Stimulated activated naive CD4-positive, alpha-beta T cell (primary cell): ENCODE measurements at regions not wholly inside any gene's neighbourhood (a gene's known extent, or its start where the extent isn't known, plus 50 kb on each side); places are given as distances from the start of the nearest gene placed in this dataset.

Experiments
- DNase-seq, 6 experiments: peaks; one replicate each; lab custom pipeline; 2025; lab: John Stamatoyannopoulos, UW

DNA sequence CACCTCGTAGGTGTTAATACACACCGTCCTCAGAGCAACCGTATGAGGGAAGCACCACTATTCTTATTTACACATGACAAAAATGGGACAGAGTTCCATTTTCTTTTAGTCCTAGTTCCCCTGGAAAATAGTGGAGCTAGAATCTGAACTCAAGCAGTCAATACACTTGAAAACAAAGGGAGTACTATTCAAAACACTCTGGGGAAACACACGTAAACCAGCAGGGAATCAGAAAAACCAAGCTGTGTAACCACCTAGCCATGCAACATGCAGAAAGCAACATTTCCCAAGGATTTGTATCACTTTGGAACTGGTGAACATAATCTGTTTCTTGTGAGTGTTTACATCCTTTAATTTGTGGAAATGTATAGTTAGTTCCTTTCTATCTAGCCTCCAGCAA is 208.2 kb downstream of the UBE2E3 start:
- no peak for DNase-seq

DNA sequence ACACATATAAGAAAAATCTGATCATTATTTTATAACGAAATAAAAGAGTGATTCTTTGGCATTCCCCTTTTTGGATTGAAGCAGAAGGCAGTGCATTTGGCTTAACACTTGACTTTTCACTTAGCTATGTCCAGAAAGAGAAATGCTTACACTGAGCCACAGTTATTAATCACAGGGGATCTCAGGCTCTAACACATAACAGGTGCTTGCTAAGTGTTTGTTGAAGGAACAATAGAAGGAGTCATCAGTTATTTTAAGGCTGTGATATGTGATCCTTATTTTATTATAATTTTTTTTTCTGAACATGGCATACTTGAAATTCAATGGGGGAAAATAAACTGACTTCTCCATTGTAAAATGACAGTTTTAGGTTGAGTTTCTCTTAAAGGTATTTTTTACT is 209.5 kb downstream of the UBE2E3 start:
- DNase-seq = no peak

DNA sequence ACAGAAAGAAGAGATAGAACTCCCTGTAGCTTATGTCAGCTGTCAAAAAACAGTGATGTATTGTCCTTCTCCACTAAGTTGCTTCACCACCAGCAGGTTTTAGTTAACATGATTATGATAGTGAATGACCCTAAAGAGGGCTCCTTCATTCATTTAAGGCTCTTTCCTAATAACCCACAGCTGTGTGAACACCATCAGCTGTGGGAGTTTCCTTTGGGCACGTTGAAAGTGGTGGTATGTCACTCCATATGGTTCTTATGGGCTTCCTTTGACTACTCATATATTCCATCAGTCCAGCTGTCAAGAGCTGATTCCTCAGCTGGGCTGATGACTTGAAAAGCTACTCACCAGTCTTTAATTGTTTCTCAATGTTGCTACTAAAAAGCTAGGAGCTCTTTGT is 210.3 kb downstream of the UBE2E3 start:
- DNase-seq = no peak

DNA sequence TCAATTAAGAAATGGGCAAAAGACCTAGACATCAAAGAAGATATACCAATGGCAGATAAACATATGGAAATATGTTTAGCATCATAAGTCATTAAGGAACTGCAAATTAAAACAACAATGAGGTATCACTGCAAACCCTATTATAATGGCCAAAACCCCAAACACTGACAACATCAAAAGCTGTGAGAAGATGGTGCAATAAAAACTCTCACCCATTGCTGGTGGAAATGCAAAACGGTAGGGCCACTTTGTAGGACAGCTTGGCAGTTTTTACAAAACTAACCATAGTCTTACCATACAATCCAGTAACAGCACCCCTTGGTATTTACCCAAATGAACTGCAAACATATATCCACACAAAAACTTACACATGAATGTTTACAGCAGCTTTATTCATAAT is 213.1 kb downstream of the UBE2E3 start:
- no peak for DNase-seq

DNA sequence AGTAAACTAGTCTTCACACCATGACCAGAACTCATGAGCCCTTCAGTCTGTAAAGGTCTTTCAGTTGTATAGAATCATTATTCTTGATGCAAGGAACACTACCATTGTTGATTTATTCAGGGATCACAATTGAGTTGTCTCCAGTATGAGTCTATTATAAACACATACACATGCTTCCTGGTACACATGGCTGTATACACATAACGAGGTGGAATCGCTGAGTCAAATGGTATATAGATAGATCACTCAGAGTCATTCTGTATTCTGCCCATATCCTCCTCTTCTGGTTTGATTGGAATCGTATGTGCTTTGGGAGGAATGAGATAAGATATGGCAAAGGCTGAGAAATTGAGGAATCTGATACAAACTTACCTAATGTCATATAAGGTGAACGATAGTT is 216.0 kb downstream of the UBE2E3 start:
- DNase-seq = no peak

DNA sequence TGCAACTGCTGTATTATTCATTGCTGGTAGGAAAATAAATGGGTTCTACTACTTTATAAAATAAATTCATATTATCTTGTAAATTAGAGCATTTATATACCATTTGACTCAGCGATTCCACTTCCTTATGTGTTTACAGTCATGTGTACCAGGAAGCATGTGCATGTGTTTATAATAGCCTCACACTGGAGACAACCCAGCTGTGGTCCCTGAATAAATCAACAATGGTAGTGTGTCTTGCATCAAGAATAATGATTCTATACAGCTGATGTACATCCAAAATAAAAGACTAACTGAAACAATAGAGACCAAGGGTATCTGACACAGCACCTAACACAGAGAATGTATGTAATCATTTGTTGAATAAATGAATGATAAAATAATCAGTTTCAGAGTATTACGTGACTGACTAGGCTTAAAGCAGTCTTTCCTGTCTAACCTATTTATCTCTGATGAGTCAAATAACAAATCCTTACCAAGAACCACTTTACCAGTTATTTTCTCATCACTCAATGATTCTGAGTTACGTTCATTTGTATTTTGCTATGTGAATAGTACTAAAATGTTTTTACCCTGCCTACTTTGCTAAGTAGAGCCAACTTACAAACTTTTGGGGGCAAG is 216.8 kb downstream of the UBE2E3 start:
- no peak for DNase-seq

DNA sequence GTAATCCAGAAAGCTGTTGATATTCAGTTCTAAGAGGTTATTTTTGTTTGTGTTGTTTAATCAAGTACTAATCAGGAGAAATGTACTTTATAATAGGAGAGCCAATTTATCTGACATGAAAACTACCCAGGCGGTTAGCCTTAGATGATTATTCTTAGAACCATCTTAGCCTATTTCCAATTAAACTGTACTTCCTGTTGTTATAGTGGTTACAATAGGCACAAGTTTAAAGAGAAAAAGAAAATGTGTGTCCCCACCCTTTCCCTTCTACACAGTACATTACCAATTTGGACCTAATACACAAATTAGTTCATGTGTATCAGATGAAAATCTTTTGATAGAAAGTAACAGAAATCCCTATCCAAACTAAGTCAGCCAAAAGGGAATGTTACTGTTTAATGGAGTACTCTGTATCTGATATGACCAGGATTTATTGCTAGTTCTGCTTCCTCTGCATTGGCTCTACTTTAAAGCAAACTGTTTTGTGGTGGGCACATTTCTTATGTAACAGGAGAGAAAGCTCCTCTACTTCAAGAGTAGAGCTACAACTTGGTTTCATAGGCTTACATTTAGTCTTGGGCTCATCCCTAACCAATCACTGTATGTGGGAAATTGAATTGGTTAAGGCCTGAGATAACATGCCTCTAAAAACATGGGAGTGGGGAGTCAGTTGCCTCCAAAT is 217.9 kb downstream of the UBE2E3 start:
- DNase-seq = peak in 2 of 6 experiments; percentile 17 to 23

DNA sequence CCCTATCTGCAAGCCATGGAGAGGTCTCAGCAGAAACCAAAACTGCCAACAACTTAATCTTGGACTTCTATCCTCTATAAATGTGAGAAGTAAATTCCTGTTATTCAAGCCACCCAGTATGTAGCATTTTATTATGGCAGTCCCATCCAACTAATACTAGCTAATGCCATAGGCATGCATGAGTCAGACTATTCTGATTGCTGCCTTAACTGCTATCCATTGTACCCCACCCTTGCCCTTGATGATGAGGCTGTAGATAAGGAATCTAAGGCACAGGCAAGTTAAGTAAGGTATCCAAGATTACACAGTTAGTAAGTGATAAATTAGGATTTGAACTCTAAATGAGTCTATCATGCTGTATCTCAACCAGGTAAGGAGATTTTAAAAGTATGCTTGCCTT is 223.0 kb downstream of the UBE2E3 start:
- DNase-seq = no peak

DNA sequence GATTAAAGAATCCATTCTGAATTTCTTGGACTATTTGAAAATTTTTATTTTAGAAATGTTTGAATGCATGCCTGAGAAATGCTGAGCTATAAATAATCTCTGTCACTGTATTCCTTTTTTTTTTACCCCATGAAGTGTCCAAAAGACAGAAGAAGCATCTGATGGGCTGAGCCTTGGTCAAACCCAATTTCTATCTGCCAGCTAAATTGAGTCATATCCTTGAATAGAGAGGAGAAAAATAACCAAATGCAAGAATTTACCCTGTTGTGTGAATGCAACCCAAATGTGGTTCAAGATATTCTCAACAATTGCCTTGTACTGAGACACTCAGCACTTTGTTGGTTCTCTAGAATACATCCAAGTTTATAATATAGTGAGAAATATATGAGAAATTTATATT is 223.5 kb downstream of the UBE2E3 start:
- DNase-seq = no peak

DNA sequence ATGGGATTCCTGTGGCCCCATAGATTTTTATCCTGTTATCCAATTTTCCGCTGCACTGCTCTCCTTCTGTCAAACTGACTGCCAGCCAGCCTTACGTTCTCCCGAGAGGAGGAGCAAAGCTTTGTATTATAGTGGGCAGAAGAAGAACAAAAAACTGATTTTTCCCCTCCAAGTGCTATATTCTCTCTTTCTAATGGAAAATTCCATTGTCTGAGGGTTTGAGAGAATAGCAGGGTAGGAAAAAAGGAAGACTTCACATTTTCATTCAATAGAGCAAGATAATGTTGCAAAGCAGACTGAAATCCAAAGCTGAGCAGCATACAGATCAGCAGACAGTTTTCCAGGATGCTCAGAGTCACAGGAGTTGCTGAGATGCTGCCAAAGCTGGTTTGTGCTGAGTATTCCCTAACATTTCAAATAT is 238.0 kb downstream of the UBE2E3 start:
- DNase-seq = no peak

DNA sequence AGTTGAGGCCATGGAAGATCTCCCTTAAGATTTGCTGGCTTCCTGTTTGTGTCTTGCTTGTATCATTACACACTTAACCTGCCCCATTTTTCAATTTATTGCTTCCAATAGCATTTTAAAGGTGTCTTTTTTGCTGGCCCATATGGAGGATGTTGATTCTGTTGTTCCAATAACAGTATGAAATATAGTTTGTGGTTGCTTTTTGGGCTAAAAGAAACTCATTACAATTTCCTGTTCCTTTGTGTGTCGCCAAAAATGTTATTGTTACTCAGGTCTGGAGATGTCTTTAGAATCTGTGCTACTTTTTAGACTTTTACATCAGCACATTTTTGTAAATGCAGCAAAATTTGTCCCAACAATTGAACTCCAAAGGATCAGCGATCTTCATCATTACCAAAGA is 234.0 kb upstream of the ITGA4 start:
- peak in 3 of 6 experiments; percentile 15 to 42 (median 33) for DNase-seq

DNA sequence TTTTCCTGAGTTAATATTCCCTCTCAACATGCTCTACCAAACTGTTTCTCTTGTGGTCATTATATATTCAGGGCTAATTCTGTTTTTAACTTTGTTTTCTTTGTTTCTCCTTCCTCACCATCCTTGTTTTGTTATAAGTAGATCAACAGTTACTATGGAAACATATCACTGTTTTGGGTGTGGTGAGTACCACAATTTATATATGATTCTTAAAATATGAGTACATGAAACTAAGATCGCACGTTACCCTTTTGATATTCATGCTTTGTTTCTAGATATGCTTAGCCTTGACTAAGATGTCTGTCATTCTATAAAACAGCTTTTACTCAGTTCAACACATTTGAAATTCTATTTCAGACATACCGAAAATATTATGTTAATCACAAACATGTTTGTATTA is 232.3 kb upstream of the ITGA4 start:
- DNase-seq = no peak

DNA sequence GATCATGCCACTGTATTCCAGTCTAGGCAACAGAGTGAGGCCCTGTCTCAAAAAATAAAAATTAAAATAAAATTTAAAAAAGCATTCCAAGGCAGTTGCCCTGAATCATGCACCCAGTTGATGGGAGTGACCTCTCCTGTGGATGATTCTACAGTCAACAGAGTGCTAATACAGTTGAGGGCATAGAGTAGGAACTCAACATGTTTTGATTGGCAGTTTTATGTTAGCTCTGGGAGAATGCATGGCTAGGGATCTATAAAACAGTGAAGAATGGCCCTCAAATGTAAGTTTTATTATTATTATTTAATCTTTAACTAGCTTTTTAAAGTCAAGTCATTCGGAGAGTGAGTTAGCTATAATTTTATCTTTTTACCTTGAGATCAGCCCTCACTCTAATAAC is 228.5 kb upstream of the ITGA4 start:
- DNase-seq = no peak

DNA sequence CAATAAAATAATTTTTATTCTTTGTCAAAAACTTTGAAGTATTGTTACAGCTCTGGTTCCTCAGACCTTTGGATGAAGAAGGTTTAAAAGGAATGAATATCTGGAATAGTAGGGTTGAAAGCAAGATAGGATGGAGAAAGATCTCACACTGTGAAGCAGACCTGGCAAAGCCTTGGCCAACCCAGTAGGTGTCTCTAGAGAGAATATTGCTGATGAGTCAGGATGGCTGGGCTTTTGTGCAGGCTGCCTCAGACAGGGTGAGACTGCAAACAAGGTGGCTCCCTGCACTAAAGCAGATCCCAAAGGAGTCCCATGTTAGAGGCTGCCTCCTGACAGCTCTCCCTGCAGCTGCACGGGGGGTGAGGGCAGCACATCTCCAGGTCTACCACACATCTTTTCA is 226.0 kb upstream of the ITGA4 start:
- DNase-seq = no peak

DNA sequence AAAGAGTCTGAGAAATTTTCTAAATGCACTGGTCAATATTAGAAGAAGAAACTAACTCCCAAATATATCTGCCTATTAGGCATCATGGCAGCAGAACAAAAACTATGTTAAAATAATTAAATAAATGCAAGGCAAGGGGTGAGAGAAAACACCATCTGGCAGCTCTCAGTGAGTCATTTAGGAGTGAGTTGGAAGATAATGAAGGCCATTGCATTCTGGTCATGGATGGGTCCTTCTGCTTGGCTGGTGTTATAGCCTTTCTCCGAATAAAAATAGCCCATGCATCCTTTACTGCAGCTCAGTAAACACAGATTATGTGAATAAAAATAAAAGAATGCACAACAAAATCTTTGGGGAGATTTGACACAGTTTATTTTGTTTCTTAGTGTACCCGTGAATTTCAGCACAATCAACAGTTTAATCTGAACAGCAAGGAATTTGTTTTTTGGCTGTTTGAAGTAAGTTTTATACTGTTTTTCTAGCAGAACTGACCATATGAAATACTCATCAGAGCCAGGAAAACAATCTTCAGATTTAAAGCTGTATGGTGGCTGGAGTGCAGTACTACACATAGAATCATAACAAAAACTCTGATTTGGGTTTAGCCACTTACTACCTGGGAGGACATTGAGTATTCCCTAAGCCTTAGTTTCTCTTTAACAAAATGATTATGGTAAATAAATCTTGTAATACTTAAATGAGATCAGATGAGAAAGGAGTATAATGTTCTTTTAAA is 225.1 kb upstream of the ITGA4 start:
- no peak for DNase-seq

DNA sequence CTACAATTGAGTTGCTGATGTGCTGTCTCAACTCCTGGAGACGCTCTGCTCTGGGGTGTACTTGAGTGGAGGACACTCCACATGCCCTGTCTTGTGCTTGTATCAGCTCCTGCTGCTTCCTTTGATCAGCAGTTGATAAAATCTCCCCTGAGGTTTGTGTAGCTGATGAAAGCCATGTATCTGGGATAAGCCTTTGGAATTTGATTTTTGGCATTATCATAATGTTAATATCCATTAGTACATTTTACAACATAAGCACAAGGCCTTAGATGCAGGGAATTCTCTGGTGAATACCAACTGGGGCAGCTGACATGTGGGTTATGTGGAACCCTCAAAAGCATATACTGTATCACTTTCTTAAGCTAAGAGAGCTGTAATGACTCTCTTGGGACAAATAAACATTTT is 222.7 kb upstream of the ITGA4 start:
- no peak for DNase-seq

DNA sequence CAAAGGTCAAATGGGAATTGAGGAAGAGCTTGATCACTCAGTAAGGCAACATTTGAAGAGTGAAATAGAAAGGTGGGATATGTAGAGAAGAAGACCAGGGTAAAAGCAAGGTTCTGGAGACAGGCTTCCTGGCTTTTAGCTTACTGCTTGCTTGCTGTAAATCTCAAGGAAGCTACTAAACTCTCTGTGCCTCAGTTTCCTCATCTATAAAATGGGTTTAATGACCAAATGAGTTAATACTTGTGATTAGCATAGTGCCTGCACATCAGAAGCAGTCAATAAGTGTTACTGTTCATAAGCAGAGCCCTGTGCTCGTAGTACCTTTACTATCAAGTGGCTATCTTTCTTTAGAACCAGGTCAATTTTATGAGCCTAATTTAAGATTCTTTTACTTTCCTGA is 222.2 kb upstream of the ITGA4 start:
- DNase-seq = no peak

DNA sequence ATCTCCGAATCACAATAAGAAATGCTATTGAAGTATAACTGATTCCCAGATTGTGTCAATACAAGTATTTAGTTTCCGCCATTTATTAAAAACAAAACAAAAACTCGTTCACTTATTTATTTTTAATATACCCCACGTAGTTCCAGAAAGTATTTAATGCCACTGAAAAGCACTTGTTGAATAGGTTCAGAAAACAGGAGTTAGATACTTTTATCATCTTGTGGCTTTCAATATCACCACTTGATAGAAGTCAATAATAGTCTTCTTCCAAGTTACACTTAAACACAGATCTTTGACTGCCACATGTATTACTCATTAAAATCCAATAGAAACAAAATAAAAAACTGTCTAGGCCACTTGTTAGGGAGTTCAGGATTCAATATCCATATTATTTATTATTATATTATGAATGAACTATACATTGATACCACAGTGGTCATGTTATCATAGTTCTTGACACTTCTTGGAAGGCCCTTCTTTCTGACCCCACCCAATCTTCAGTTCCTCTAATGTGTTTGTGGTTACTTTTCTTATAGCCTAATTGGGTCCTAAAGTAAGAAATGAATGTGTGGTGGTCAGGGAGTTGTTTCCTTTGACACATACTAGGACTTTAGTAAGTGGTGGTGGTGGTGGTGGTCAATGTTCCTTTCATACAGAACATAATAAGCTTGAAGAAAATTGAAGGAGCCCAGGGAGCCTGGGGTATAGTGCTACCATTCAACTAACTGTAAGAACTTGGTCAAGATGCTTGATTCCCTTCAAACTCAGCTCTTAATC is 221.3 kb upstream of the ITGA4 start:
- DNase-seq = no peak

DNA sequence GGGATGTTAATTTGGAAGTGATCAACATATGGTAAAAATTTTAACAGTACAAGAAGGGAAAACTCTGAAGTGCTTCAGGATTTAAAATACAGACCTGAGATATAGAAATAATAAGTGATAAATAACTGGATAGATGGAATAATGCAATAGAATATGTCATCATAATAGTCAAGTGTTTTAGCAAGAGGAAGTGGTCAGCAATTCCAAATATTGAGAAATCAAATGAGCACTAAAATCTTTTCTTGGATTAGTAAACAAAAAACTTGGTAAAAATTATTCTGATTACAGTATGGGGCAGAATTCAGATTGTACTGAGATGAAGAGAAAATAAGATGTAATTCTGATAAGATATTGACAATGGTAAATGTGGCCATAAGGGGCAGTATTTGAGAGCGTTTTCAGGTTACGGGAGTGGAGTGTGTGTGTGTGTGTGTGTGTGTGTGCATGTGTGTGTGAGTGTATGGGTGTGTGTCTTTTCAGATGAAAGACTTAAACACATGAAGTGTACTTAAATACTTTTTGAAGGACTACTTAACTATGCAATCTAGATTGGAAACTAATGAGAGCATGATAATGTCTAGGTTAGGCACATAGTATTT is 217.9 kb upstream of the ITGA4 start:
- DNase-seq = peak in 1 of 6 experiments; percentile 9

DNA sequence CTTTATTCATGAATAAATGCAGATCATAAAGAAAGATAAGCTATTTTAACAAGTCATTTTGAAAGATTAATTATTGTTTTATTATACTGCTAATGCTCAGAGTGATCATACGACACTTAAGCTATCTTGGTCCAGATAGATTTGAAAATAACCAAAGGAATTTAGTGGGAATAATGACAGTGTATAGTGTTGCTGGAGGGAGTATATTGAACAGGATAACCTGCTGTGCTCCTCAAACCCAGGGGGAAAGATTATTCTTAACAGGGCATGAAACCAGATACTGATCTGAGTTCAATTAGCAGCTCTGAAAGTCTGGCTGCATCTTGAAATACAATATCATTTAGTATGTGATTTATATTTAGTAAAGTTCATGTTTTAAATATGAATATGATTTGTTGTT is 216.3 kb upstream of the ITGA4 start:
- DNase-seq = no peak

DNA sequence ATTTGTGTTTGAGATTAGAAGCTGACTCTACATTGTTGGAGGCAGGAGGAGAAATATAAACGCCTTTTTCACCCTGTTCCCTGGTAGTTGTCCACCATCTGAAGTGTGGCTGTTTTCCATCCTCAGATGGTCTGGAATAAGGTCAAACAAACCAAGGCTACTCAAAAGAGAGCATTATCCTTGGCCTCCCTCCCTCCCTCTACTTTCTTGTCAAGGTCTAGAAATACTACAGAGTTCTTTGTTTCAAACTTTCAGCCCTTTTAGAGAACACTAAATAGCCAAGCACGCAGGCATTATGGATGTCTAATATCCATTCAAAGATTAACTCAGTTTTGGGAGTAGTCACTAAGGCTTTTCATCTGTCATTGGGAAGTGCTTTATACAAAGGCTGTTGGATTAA is 215.8 kb upstream of the ITGA4 start:
- DNase-seq = no peak

DNA sequence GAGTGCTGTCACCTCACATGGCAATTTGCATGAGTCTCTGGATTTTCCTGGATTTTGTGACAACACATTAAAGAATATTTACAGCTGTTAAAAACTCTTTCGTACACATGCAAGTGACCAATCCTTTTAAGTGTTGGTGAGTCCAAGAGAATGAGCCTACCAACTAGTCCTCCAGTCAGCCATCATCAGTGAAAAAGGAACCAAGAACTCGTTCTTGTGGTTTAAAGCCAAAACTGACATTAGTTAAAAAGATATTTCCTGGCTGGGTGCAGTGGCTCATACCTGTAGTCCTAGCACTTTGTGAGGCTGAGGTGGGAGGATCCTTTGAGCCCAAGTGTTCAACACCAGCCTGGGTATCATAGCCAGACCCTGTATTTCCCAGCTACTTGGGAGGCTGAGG is 215.4 kb upstream of the ITGA4 start:
- DNase-seq = no peak
